ENCODE measurements at regions not wholly inside any gene's neighbourhood (a gene's known extent, or its start where the extent isn't known, plus 50 kb on each side); places are given as distances from the start of the nearest gene placed in this dataset.

- no peak for TF ChIP-seq CTCF (IDR thresholded peaks at IDR 0.05; ENCODE audit: low read depth, low read length, missing control alignments)
- no peak for DNase-seq (ENCODE audit: low read depth)
- in situ Hi-C loops (cut with HindIII; ENCODE audit: low sequenced_read_pairs), result no loop called here
- no peak overlapping the region for H3K4me3 ChIP-seq (ENCODE audit: low read depth, low read length)
Measured at GRCh38 chr4:8709729-8710360, 117.3 kb downstream of the CPZ start.

DNA sequence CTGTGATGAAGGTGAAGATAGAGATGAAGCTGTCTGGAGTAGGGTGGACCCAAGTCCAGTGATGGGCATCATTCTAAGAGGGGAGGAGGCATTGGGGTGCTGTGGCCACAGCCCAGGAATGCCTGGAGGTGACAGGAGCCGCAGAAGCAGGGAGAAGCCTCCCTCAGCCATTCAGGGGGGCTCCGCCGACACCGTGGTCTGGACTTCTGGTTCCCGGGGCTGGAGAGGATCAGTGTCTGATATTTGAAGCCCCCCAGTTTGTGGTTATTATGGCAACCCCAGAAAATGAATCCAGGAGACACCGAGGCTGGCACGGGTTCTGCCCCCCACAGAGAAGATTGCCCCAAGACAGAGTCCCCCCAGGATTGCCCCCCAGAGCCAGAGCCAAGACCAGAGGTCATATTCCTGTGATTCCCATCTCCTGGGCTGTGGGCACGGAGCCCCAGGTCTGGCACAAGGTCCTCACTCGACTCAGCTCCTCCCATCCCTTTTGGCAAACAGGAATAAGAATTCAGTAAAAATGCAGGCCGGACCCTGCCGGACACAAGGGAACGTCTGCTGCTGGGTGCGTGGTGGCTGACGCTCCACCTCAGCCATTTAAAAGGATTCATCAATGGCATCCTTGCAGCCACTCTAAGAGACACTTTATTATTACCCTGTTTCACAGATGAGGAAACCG is 116.6 kb downstream of the CPZ start:
- no peak overlapping the region for H3K4me3 ChIP-seq (ENCODE audit: low read depth, low read length)
- TF ChIP-seq CTCF (IDR thresholded peaks at IDR 0.05; ENCODE audit: low read depth, low read length, missing control alignments), result no peak
- in situ Hi-C loops (cut with HindIII; ENCODE audit: low sequenced_read_pairs), result no loop called here
- DNase-seq (ENCODE audit: low read depth), result no peak

DNA sequence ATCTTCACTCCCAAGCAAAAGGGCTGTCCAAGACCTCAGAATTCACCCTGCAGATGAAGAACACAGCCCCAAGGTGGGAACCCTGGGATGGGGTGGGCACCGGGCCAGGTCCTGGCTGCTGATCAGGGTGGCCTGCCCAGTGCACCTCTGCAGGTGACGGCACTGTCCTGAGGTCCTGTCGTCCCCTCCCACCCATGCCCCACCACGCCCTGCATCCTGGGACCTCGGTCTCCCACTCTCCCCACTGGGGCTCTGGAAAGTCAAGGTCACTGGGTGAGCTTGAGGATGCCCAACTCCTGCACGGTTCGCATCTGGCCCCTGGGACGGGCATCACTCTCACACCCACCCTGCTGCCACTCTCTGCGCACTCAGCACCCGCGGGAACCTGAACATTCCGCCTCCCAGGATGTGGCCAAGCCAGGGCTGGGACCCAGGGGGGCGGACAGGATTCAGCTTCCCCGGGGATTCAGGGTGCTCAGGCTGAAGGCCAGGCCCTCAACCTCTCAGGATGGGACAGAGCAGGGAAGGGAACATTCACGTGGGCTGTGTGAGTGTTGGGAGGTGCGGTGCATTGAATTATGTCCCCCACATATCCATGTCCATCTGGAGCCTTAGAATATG is 115.9 kb downstream of the CPZ start:
- TF ChIP-seq CTCF (IDR thresholded peaks at IDR 0.05; ENCODE audit: low read depth, low read length, missing control alignments), result no peak
- no peak overlapping the region for H3K4me3 ChIP-seq (ENCODE audit: low read depth, low read length)
- no peak for DNase-seq (ENCODE audit: low read depth)
- in situ Hi-C loops (cut with HindIII; ENCODE audit: low sequenced_read_pairs), result no loop called here

DNA sequence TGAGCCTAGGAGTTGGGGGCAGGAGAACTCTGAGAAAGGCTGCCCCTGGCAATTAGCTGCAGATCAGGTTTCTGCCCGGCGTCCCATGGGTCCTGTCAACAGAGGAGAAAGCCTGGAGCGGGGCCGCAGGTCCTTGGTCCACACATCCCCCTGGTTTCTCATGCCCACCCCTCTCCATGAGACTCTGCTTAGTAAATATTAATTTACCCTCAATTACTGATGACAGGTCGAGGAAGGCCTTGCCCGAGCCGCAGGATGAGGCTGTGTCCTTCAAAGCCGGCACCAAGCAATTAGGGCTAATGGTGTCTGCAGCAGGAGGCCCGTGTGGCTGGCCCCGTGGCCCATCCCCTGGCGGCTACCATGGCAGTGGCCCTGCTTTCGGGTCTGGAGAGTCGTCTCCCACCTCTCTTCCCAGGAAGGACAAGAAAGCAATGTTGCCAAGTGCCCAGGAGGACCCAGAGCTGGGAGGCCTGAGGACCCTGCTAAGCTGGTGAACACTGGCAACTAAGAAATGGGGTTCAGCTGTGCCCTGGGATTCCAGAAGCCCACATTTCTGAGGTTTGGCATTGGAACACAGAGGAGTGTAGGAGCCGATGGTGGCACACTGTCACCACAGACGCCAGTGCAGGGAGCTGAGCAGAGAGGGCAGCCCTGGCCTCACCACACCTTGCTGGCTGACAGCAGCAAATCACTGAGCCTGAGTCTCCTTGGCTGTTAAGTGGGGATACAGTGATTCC is 114.6 kb downstream of the CPZ start:
- TF ChIP-seq CTCF (IDR thresholded peaks at IDR 0.05; ENCODE audit: low read depth, low read length, missing control alignments), result no peak
- H3K4me3 ChIP-seq (ENCODE audit: low read depth, low read length), result no peak overlapping the region
- no peak for DNase-seq (ENCODE audit: low read depth)
- in situ Hi-C loops (cut with HindIII; ENCODE audit: low sequenced_read_pairs), result no loop called here

DNA sequence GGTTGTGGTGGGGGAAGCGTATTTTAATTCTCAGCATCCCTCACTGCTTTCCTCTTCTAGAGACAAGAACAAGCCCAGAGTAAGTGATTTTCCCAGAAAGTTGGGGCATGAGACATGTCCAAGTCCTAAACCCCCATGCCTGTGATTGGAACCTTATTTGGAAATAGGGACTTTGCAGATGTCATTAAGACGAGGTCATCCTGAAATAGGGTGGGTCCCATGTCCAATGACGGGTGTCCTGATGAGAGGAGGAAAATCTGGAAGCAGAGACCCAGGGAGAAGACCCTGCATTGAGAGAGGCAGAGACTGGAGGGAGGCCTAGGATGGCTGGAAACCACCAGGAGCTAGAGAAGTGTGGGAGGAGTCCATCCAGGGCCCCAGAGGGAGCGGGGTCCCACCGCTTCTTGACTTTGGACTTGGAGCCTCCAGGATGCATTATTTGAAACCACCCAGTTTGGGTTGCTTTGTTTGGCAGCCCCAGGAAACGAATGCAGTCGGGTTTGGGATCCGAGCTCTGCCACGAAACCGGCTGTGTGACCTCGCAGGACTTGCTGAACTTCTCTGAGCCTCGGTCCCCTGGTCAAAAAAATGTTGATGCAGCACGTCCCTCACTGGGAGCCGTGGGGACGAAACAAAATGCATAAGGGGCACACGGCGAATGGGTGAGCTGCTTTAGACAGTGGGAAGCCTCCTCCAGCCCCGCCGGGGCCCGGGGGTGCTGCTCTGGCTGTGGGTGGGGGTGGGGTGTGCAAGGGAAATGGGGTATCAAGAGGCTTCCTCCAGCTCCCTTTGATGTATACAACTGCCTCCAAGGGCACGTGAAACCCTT is 113.9 kb downstream of the CPZ start:
- DNase-seq (ENCODE audit: low read depth), result no peak
- in situ Hi-C loops (cut with HindIII; ENCODE audit: low sequenced_read_pairs), result no loop called here
- TF ChIP-seq CTCF (IDR thresholded peaks at IDR 0.05; ENCODE audit: low read depth, low read length, missing control alignments), result no peak
- H3K4me3 ChIP-seq (ENCODE audit: low read depth, low read length), result no peak overlapping the region
